Activated CD4-positive, alpha-beta T cell treated with anti-CD3 and anti-CD28 coated beads, Interleukin-2, amount 50 U/mL, for 24 hours (primary cell): ENCODE measurements at regions not wholly inside any gene's neighbourhood (a gene's known extent, or its start where the extent isn't known, plus 50 kb on each side); places are given as distances from the start of the nearest gene placed in this dataset.
"Not testable (repeated sequence)": the region's sequence is repeated elsewhere in the genome, so short reads cannot be mapped to it uniquely, and the experiment has no call there.

Experiments used
- DNase-seq, 2 donors: peaks; one replicate each; pipeline ENCODE4 v3.0.0-alpha.2; 2020; ENCODE audit warnings: low read depth in 1 of 2, low spot score in 1 of 2

DNA sequence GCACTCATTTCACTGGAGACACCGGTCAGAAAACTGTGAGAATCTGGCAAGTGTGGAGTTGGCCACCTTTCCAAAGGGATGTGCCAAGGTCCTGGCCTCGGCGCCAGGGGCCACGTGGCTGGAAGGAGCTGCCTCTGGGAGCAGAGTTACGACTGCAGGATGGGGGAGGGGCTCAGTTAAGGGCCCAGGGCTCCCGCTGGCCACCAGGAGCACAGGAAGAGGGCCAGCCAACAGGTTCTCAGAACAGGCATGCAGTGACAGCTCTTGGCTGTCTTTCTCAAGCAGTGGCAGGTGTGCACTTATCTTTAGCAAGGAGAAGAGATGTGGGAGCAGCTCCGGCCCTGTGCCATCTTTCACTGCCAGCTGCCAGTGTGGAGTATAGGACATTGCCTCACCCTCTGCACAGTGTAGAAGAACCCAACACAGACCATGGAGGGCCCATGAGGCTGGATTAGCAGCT, 115.9 kb upstream of the RBPJ start:
- no peak for DNase-seq

DNA sequence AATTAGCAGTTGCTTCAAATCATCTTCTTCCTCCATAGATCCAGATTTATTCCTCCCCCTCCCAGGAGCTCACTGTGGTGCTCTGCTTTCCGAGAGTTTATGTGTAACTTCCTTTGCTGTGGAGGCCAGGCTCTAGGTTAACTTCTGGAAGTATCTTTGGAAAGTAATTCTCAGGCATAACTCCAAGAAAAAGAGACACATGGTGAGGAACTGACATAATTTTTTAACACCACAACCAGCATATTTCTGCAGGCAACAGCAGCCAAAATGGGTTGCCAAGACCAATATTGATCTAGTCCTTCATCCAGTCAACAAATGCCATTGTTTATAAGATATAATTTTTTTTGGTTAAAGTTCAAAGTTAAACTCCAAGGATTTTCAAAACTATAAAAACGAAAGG, 114.5 kb upstream of the RBPJ start:
- no peak for DNase-seq

GRCh38 chr4:26206999-26207398, 113.8 kb upstream of the RBPJ start:
- DNase-seq = no peak

DNA sequence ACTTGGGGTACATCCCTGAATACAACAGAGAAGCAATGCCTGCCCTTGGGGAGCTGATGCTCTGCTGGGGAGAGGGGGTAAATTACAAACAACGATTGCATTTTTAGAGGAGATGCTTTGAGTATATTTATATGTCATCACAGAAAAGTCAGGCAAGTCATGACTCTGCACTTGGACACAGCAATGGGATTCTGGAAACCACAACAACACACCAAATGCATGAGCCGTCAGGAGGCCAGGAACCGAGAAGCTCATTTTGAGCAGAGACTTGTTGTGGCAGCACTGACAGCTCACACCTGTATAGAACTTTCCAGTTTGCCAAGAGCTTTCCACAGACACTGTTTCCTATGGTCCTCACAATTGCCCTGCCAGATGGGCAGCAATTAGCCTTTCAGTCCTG, 113.2 kb upstream of the RBPJ start:
- DNase-seq = no peak

DNA sequence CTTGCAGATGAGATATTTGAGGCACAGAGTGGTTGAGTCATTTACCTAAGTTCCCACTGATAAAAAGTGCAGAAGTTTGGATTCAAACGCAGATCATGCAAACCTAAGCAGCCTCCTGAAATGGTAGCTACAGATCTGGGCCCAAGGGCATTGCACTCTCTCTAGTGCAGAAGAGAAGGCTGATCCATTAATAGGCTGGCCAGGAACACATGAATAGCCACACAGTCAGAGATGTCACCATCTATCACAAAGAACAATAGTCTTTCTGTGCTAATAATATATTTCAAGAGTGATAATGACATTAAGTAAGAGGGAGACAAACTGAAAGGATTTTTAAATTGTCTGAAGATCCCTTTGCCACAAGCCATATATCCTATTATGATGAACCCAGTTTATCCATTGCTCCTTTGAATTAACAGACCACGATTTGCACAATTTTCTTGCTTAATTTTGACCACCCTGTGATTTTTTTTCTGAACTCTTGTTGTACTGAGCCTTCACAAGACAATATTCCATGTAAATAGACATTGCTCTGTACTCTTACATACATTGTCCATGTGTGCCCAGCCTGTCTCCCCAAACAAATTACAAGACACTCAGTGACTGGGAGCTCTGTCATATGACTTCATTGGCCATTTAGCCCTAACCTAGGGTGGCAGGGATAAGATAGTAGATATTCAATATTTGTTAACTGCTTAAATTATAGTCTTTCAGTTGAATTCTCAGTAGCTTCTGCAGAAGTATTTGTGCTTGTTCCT, 112.4 kb upstream of the RBPJ start:
- DNase-seq = no peak

DNA sequence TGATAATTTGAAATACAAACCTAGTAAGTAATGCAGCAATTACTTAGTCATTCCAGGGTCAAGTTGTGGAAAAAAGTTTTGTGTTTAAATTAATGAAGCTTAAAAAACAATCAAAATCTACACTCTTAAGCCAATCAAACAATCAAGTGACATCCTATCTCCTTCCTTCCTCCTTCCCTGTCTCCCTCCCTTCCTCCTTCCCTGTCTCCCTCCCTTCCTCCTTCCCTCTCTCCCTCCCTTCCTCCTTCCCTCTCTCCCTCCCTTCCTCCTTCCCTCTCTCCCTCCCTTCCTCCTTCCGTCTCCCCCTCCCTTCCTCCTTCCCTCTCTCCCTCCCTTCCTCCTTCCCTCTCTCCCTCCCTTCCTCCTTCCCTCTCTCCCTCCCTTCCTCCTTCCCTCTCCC, 111.4 kb upstream of the RBPJ start:
- DNase-seq = not testable (repeated sequence)

DNA sequence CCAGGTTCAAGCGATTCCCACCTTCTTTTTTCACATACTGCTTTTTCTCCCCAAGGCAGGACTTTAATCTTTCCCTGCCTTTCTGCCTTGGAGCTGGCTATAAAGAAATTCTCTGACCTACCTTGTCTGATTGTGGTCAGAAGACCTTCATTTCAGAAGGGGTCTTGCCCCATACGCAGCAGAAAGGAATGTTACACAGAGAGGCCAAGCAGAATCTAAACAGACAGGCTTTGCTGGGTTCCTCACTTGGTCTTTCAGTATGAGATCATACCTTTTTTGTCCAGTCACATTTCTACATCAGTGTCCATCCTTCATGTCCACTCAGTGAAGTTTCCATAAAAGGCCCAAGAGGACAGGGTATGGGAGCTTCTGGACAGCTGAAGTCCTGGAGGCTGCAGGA, 108.3 kb upstream of the RBPJ start:
- no peak for DNase-seq

DNA sequence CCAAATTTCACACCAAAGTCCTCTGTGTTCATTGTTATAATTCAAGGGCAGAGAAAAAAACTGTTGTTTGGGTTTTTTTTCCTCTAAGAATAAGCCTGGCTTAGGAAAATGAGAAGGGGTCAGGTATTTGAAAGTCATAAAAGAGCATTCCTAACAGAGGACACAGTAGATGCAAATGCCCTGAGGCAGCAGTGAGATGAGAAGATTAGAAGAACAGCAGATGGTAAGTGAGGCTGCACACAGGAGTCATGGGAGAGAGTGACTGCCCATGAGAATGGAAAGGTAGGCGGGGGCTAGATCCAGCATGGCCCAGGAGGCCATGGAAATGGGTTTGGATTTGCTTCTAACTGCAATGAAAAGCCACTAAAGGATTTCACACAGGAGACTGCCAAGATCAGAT, 107.5 kb upstream of the RBPJ start:
- DNase-seq = no peak

- no peak for DNase-seq
These were observed 105.8 kb upstream of the RBPJ start for GRCh38 chr4:26214994-26215393.

- no peak for DNase-seq
These were observed 105.1 kb upstream of the RBPJ start for GRCh38 chr4:26215725-26216124.

- DNase-seq = no peak
These were observed 103.3 kb upstream of the RBPJ start for GRCh38 chr4:26217481-26217880.

- no peak for DNase-seq
These were observed 102.7 kb upstream of the RBPJ start for GRCh38 chr4:26217961-26218676.

DNA sequence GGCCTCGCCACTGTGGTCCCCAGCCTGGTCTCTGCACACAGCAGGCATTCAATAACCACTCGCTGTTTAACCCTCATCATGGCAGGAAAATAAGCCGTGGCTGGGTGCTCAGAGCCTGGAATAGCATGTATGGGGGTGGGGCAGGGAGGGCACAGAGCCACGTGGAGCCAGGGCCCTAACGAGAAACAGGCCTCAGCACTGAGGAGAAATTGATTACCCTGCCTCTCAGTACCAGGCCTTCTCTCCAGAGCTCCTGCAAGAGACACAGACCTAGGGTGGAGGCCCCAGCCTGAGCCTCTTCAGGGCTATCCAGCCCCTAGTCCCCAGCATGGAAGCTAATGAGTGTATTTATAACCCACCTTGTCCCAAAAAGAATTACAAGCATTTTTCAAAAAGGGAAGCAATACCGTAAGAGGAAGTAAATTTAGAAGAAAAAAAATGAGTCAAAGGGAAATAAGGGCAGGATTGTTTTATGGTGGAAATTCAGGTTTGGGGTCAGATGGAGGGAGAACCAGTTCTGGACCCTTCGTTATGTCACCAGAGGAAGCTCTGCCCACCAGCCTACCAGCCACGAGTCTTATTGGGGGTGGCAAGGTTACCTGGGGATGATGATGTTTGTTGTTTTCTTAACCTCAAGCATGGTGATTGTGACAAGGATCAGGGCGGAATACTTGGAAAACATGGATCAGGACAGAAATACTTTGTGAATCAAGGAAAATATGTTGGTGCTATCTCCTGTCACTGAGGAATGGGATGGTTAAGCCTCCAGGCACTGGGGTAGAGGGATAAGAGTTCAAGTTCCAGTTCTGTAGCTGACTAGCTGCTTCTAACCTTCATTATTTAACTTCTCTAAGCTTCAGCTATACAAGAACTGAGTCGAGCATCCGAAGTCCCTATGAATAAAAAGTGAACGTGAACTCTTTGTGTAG, 101.9 kb upstream of the RBPJ start:
- no peak for DNase-seq

GRCh38 chr4:26220696-26221095, 100.1 kb upstream of the RBPJ start:
- no peak for DNase-seq

GRCh38 chr4:26223155-26223554, 97.7 kb upstream of the RBPJ start:
- DNase-seq = no peak

DNA sequence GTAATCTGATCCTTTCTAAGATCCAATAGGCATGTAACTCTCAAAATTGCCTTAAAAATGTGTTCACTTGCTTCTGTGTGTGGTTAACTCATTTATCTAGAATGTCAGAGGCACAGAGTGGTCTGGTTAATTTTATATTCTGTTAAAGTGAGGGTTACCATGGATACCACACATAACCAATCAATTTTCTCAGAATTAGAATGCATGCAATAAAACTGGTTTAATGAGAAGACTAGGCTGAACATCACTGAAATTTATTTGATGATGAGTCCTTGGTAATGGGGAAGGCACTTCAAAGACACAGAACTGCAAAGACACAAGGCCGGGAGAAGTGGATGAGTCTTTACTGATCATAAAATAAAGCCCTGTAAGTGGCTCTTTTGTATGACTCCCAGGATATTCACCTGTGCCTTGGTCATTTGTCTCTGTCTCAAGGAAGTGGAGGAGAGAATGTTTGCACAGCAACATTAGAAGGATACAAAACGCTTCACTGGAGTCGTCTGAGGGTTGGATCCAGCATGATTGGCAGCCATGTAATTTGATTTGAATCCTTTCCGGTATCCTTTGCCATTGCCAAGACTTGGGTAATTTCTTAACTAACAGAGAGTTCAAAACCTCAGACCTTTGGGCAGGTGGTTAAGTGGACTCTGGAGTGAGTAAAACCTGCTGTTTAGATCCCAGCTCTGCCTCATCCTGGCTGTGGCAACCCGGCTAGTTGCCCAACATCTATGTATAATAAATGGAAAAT, 94.0 kb upstream of the RBPJ start:
- DNase-seq = no peak

- DNase-seq = no peak
These were observed 93.1 kb upstream of the RBPJ start for GRCh38 chr4:26227601-26228229.

GRCh38 chr4:26228883-26229282, 91.9 kb upstream of the RBPJ start:
- DNase-seq = no peak

GRCh38 chr4:26229974-26230373, 90.8 kb upstream of the RBPJ start:
- DNase-seq = no peak

DNA sequence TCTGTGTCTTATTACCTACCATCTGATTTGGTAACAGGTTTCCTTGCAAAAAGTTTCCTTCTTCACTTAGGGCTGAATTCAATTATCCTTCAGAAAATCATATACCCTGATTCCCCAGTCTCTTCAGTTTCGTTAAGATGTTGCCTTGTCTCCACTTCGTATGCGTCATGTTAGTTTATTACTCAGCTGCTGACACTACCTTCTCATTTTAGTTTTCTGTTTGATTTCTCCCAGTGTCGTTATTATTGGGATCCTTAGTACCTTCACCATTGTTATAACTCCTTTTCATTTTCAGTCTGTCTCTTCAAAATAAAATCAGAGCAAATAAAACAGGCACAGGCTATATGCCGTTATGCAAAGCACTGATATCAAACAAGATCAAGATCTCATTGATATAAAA, 87.5 kb upstream of the RBPJ start:
- DNase-seq = no peak

DNA sequence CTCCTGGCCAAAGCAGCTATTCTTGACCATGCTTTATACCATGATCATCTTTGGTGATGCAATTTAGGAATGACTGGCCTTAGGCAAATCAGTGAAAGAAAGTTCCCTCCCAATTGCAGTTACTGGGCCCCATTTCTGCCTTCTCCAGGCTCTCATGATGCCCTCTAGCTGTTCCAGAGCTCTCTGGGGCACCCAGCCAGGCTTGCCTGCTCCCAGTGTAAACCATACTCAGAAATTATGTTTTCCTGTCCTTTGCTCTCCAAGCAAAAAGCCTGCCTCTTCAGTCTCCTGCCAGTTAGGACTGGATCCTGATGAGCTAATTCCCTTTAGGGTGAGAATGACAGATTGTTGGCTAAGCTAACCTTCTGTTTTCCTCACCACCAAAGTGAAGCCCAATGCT, 85.3 kb upstream of the RBPJ start:
- no peak for DNase-seq
